GM12872 (cell line): ENCODE measurements at regions not wholly inside any gene's neighbourhood (a gene's known extent, or its start where the extent isn't known, plus 50 kb on each side); places are given as distances from the start of the nearest gene placed in this dataset.

Experiments used
- CTCF ChIP-seq: IDR thresholded peaks from 3 replicates; pipeline ENCODE4 v1.5.1; 2011; ENCODE audit warnings: low read depth, mild to moderate bottlenecking, low read length, moderate library complexity; ENCODE audit not compliant: insufficient read depth

DNA sequence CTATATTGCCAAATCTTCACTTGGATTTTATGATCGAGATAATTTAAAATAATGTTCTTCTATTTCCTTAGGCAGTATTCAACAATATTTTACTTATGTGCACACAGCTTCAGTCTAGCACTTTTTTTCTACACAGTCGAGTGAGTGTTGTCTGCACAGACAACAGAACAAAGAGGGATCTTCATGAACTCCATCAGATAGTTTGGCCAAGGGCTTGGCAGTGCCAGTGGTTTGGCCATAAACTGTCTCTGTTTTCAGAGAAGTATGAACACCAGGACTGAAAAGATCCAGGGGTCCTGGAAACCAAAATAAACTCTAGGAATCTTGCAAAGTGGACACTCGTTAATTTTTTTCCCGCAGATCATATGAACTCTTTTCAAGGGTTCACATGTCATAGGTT, 547.3 kb downstream of the PLCL1 start:
- TF ChIP-seq CTCF: no peak

- no peak for TF ChIP-seq CTCF
Observed at GRCh38 chr2:198347946-198348345, 543.6 kb downstream of the PLCL1 start.

DNA sequence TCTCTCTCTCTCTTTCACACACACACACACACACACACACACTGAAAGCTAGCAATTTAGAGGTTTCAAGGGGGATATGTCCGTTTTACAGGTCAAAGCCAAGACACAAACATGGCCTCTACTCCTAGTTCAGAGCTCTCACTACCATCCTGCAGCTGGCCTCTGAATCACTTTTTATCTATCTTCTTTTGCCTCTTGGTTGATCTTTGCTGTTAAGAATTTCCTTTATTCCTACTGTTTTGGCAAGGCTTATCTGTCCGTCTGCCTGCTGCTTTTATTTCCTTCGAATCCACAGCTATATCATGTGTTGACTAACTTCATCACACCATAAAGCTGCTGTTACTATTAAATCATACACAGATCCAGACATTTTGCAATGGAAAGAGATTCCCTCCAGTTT, 543.0 kb downstream of the PLCL1 start:
- TF ChIP-seq CTCF: no peak

DNA sequence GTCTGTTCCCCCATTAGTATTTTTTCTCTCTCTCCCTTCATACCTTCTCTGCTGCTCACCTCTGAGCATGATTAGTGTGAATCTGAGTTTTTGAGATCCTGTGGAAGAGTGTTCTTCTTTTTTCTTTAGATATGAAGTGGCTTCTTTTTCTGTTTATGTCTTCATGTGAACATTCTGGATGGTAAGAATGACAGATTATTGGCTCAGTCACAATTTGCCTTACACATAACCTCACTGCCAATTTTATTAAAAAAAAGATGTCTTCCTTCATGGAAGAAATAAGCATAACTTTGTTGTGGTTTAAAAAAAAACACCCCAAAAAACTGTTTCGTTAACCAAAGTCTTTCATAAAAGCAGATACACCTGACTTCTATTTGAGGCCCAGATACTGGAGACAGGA, 539.1 kb downstream of the PLCL1 start:
- no peak for TF ChIP-seq CTCF

- TF ChIP-seq CTCF: no peak
Observed at GRCh38 chr2:198340846-198341245, 536.5 kb downstream of the PLCL1 start.

DNA sequence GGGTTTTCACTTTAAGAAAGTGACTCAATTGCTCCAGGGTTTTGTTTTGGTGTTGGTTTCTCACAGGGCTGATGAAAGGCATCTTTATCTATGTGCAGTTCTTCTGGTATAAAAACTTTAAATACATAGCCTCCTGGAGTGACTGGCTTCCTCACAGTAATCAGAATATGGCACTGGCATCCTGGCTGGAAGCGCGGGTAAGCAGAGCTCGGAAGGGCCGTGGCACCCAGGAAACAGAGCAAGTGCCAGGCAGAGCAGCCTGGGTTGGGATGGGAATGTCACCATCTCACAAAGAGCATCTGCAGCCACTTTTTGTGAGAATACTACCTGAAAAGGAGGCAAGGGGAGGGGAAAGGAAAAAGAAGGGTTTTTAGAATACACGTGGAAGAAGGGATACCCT, 534.7 kb downstream of the PLCL1 start:
- TF ChIP-seq CTCF: no peak

GRCh38 chr2:198337368-198337767, 533.0 kb downstream of the PLCL1 start:
- no peak for TF ChIP-seq CTCF

DNA sequence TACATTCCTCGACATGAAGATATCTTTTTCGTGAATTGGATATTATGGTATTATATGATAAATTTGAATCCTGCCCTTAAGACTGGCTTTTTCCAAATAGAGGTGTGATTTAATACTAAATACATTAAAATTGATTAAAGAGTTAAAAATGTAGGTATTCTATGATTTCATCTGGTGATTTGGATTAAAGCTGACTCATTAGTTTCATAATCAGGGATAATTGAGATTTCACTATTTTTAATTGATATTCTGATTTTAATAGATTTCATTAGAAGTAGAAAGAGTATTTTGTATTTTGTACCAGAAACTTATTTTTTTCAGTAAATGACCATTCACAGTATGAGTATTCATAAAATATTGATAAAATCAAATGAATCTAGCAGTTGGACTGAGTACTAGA, 524.1 kb downstream of the PLCL1 start:
- no peak for TF ChIP-seq CTCF
